MM.1S (cell line): ENCODE measurements at regions not wholly inside any gene's neighbourhood (a gene's known extent, or its start where the extent isn't known, plus 50 kb on each side); places are given as distances from the start of the nearest gene placed in this dataset.

ENCODE experiments used
- DNase-seq: peaks from one replicate; pipeline ENCODE4 v3.0.0-alpha.2; 2015
- H2AFZ ChIP-seq: fragments of 300-600 bp; sonication (generic); 2 replicates; pipeline ENCODE4 v1.6.0; 2016; ENCODE audit warnings: antibody characterized with exemption, low read length
- H3F3A ChIP-seq: fragments of 300-600 bp; sonication (generic); 2 replicates; pipeline ENCODE4 v1.6.1; 2016; ENCODE audit warnings: mild to moderate bottlenecking, antibody characterized with exemption, low read length, moderate library complexity, mixed read lengths; ENCODE audit not compliant: insufficient read depth
- H3K27ac ChIP-seq: fragments of 300-600 bp; sonication (generic); 2 replicates; pipeline ENCODE4 v1.5.1; 2016; ENCODE audit warnings: mild to moderate bottlenecking, low read length
- H3K27me3 ChIP-seq: fragments of 300-600 bp; sonication (generic); replicated peaks from 2 replicates; pipeline ENCODE4 v1.6.0; 2016; ENCODE audit warnings: low read length; ENCODE audit not compliant: insufficient read depth
- H3K36me3 ChIP-seq: fragments of 300-600 bp; sonication (generic); replicated peaks from 2 replicates; pipeline ENCODE4 v1.6.1; 2016; ENCODE audit warnings: mild to moderate bottlenecking, low read length, mixed read lengths; ENCODE audit not compliant: insufficient read depth
- H3K4me1 ChIP-seq: fragments of 300-600 bp; sonication (generic); 2 replicates; pipeline ENCODE4 v1.6.1; 2016; ENCODE audit warnings: low read length, mixed read lengths
- H3K4me2 ChIP-seq: fragments of 300-600 bp; sonication (generic); 2 replicates; pipeline ENCODE4 v1.6.0; 2016; ENCODE audit warnings: low read depth, low read length
- H3K4me3 ChIP-seq: fragments of 300-600 bp; sonication (generic); 2 replicates; pipeline ENCODE4 v1.5.1; 2016; ENCODE audit warnings: low read length, mixed read lengths
- H3K79me2 ChIP-seq: fragments of 300-600 bp; sonication (generic); 2 replicates; pipeline ENCODE4 v1.6.1; 2016; ENCODE audit warnings: mixed run types, low read length, mixed read lengths
- H3K9ac ChIP-seq: fragments of 300-600 bp; sonication (generic); 2 replicates; pipeline ENCODE4 v1.6.1; 2016; ENCODE audit warnings: low read length, mixed read lengths
- H3K9me2 ChIP-seq: fragments of 300-600 bp; sonication (generic); replicated peaks from 2 replicates; pipeline ENCODE4 v1.6.1; 2016; ENCODE audit warnings: mild to moderate bottlenecking, low read length, mixed read lengths; ENCODE audit not compliant: insufficient read depth
- H3K9me3 ChIP-seq: fragments of 300-600 bp; sonication (generic); replicated peaks from 2 replicates; pipeline ENCODE4 v1.6.1; 2016; ENCODE audit warnings: mild to moderate bottlenecking, low read length, mixed read lengths; ENCODE audit not compliant: insufficient read depth
- H4K20me1 ChIP-seq: fragments of 300-600 bp; sonication (generic); 2 replicates; pipeline ENCODE4 v1.6.1; 2016; ENCODE audit warnings: mild to moderate bottlenecking, low read length, moderate library complexity, mixed read lengths; ENCODE audit not compliant: insufficient read depth
- CTCF ChIP-seq: fragments of 300-600 bp; sonication (generic); IDR thresholded peaks from 2 replicates; pipeline ENCODE4 v1.5.1; 2016; ENCODE audit warnings: antibody characterized with exemption, low read length, mixed read lengths
- EZH2 ChIP-seq: fragments of 300-600 bp; sonication (generic); optimal IDR thresholded peaks from 2 replicates; pipeline ENCODE3; 2017; ENCODE audit warnings: low read depth, mild to moderate bottlenecking, antibody characterized with exemption, low read length, mixed read lengths
- EZH2phosphoT487 ChIP-seq: fragments of 300-600 bp; sonication (generic); IDR thresholded peaks from 2 replicates; pipeline ENCODE4 v1.6.1; 2018; ENCODE audit warnings: antibody characterized with exemption, low read length

DNA sequence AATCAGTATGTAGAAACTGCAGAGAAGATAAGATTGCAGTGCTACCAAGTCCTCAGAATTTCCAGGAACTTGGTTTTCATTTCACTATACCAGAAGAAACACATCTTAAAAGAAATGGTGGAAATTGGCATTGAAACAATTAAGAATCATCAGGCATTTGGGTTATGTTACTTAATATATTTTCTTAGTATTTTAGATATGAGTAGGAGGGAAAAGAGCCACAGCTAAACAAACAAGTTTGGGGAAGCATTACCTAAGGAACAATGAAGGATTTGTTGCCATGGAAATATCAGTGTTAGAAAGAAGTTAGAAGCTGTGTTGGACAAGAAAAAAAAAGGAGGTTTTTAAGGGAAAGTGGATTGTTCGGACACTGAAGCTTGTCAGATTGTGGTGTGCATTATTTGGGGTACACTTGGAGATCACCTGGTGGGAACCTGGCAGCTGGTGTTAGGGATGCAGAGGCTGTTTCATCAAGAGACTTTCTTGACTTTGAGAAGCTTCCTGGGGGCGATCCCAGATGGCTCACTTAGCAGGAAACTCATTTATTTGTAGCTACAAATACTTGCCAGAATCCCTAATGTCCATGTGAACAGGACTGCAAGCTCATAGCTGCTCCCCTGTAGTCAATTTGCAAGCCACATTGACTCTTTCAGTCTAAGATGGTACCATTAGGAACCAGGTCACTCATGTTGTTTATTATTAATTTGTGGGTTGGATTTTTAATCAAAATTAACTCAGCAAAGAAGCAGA is 246.7 kb downstream of the RFC3 start:
- Histone ChIP-seq H3K27me3 (no peaks in the 10 kb centered on the region), H3K4me1 (no peaks in the 10 kb centered on the region), H4K20me1 (no peaks in the 10 kb centered on the region), H3K4me3 (no peak overlapping the region), H3K9me3 (no peaks in the 10 kb centered on the region), H3K79me2 (no peaks in the 10 kb centered on the region), H3K36me3 (no peaks in the 10 kb centered on the region), H3K27ac (no peak overlapping the region), H3K9ac (no peak overlapping the region), H3K4me2 (no peak overlapping the region), H2AFZ (no peak overlapping the region), H3K9me2 (no peaks in the 10 kb centered on the region), H3F3A (no peaks in the 10 kb centered on the region)
- no peak for TF ChIP-seq EZH2
- TF ChIP-seq CTCF, result no peak
- TF ChIP-seq EZH2phosphoT487, result no peak
- no peak for DNase-seq

DNA sequence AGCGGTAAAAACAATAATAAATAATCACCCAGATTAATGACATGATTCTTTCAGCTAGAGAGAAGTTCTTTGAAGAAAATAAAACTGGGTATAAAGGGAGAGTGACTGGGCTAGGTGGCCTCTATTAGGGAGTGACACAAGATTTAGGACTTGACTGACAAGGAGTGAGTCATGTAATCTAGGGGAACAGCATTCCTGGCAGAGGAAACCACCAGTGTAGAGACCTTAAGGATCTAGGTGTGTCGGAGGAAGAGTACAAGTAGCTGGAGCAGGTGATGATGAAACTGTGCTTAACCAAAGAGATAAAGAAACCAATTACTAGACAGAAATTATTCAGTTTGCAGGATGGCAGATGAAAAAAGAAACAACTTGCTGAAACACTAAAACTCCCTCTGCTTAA is 248.0 kb downstream of the RFC3 start:
- Histone ChIP-seq H3K4me1 (no peaks in the 10 kb centered on the region), H3K27me3 (no peaks in the 10 kb centered on the region), H2AFZ (no peak overlapping the region), H3K79me2 (no peaks in the 10 kb centered on the region), H3K9me2 (no peaks in the 10 kb centered on the region), H4K20me1 (no peaks in the 10 kb centered on the region), H3K4me3 (no peak overlapping the region), H3K36me3 (no peaks in the 10 kb centered on the region), H3F3A (no peaks in the 10 kb centered on the region), H3K9ac (no peak overlapping the region), H3K27ac (no peak overlapping the region), H3K9me3 (no peaks in the 10 kb centered on the region), H3K4me2 (no peak overlapping the region)
- no peak for DNase-seq
- TF ChIP-seq EZH2phosphoT487, result no peak
- no peak for TF ChIP-seq EZH2
- no peak for TF ChIP-seq CTCF

DNA sequence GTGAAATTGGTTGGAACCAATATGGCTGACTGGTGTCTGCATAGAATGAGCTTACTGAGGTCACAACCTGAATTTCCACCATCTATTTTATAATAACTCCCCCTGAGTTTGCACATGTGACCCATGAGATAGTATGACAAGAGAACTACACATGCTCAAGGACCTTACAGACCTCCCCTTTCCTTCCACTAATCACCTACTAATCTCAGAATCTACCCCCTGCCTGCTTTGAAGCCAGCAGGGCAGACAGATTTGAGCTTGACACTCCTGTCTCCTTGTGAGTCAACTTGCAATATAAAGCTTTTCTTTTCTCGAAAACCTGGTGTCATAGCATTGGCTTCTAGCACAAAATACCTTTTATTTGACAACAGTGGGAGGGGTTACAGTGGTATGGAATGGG is 248.4 kb downstream of the RFC3 start:
- Histone ChIP-seq H3K36me3 (no peaks in the 10 kb centered on the region), H3K9me2 (no peaks in the 10 kb centered on the region), H3K9ac (no peak overlapping the region), H3K4me3 (no peak overlapping the region), H3F3A (no peaks in the 10 kb centered on the region), H3K79me2 (no peaks in the 10 kb centered on the region), H3K27me3 (no peaks in the 10 kb centered on the region), H3K9me3 (no peaks in the 10 kb centered on the region), H3K27ac (no peak overlapping the region), H3K4me1 (no peaks in the 10 kb centered on the region), H3K4me2 (no peak overlapping the region), H4K20me1 (no peaks in the 10 kb centered on the region), H2AFZ (no peak overlapping the region)
- no peak for DNase-seq
- TF ChIP-seq CTCF (no peak), EZH2 (no peak), EZH2phosphoT487 (no peak)
